Stimulated activated CD8-positive, alpha-beta memory T cell treated with anti-CD3 and anti-CD28 coated beads, Interleukin-7, amount 100 ng/mL, for 24 hours (primary cell): ENCODE measurements at regions not wholly inside any gene's neighbourhood (a gene's known extent, or its start where the extent isn't known, plus 50 kb on each side); places are given as distances from the start of the nearest gene placed in this dataset.
"Not testable (repeated sequence)": the region's sequence is repeated elsewhere in the genome, so short reads cannot be mapped to it uniquely, and the experiment has no call there.

Experiments
- DNase-seq: peaks from one replicate; pipeline ENCODE4 v3.0.0-alpha.2; 2020; ENCODE audit warnings: low read depth

DNA sequence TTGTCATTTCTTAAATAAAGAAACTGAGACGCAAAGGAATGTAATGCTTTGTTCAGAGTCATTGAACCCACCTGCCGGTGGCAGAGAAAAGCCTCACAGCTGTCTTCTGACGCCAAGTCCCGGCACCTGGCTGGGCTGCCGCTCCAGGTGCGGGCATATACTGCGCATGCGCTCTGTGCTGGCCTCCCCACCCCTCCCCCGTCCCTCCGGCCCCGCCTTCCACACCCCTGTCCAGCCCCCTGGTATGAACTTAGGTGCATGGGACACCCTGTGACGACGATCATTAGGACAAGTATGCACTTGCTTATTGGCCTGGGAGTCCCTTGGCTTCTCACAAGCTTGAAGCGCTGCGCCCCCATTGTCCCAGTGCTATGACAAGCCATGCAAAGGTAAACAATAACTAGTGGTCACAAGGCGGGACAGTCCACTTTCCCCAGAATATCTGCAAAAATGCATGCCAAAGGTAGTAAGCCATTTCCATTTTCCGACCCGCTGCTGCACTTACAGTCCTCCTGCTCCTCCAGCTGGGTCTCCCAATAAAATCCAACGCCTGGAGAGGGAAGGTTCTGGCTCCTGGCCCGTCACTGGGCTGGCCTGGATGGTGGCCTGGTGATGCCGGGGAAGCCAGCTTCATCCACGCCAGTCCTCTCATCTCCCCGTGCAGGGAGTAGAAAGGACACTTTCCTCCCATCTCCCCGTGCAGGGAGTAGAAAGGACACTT, 100.4 kb downstream of the PSMG1 start:
- DNase-seq: no peak

DNA sequence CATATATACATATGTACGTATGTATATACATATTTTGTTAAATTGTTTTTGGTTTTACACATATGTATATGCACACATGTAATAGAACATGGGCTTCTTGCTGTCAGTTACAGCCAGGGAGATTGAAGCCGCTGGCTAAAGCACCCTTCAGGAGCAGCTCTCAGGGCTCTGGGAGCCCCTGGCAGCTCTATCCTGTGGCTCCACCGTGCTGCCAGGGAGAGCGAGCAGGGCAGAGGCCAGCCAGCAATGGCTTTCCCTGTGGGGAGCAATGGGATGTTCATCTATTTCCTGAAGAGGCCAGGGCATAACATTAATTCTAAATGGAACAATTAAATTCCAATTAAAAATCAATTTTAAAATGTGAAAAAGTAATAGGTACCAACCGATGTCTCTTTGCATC, 102.9 kb downstream of the PSMG1 start:
- no peak for DNase-seq

DNA sequence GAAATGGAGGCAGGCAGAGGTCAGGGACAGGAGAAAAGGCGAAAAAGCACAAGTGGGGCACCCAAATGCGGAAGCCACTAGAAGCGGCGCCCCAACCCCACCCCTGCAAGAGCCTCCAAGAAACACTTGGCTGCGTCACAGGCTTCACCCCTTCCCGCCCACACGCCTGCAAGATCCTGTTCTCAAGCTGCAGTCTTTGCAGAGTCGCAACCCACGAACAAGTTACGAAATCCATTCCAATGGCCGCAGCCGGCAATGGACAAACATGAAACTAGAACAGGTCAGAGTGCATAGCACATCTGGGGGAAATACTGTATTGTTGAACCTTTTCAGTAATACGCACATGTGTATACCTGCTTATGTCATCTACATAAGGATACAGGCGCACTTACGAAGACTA, 103.6 kb downstream of the PSMG1 start:
- no peak for DNase-seq

DNA sequence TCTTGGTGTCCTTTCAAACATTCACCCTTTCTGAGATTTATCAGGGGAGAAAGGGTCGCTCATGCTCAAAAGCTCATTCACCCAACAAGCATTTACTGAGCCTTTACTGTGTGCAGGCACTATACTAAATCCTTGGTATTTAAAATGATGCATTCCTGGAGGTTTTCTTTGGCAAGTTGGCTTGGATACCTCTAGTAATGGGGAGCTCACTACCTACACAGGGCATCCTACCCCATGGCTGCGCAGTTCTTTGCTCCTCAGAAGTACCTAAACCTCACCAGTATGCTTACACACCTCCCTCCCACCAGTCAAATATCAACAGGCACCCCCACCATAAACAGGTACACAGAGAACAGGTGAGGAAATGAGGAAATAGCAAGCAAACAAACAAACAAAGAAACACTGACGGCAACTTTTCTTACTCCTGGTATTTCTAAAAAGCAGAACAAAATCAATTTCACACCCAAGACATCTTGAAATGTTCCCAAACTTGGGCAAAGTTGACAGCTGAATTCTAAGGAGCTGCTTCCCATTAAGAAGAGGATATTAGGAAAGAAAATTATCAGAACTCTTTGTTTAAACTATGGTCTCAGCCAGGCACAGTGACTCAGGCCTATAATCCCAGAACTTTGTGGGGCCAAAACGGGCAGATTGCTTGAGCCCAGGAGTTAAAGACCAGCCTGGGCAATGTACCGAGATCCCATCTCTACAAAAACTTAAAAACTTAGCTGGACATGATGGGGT, 104.8 kb downstream of the PSMG1 start:
- no peak for DNase-seq

DNA sequence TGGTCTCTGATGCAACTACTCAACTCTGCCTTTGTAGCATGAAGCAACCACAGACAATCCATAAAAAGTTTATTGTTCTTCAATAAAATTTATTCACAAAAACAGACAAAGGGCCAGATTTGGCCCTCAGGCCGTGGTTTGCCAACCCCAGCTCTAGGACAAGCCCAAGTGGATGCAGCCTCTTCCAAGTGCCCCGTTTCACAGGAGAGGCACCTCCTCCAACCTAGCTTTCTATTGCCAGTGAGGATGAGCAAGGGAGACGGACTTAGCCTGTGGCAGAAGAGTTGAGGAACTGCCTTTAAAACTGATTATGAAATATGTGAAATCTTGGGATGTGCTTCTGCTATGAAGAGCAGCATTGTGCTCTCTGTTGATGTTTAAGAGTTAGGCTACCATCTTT, 105.4 kb downstream of the PSMG1 start:
- DNase-seq: no peak

DNA sequence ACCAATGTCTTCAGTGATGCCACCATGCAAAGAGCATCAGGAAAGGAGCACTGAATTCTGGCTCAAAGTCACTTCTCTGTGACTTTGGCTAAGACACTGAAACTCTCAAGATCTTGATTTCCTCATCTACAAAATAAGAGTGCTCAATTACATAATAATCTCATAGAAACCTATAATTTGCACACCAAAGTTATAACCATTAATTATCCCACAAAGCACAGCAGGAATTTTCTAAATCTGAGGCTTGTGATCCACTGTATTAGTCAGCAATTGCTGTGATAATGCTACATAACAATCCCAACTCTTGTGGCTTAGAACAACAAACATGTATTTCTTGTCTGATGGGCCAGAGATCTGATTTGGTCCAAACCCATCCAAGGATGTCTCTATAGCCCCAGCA, 108.7 kb downstream of the PSMG1 start:
- DNase-seq: no peak

DNA sequence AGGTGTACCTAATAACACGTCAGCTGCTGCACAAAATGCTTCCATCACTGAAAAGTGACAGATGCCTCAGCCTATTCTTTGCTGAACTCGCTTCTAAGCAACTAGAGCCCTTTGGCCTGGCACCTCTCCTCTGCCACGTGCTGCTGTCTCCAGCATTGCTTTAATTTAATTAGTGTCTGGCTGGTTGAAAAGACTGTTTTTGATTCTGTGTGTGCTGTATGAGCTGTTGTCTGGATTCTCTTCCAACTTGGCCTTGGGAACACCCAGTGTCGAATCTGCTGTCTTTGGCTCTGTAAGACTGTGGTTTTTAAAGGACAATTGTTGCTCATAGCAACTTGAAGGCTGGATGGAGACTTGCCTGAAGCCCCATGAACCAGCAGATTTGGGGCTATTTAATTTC, 109.5 kb downstream of the PSMG1 start:
- DNase-seq: no peak

DNA sequence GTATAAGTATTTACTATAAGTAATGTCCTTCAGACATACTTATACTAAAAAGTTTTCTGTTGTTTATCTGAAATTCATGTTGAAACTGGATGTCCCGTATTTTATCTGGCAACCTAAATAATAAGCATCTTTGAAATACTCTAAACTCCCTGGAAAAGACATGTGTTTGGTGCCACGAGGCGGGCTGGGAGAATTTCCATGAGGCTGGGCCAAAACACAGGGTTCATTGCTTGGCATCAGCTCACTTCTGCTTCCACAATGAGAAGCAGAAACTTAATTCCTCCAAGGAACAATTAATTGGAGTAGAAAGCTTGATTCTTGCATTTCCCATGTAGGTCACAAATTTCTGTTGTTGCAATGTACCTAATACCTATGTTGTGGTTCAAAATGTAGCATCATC, 110.2 kb downstream of the PSMG1 start:
- DNase-seq: no peak

DNA sequence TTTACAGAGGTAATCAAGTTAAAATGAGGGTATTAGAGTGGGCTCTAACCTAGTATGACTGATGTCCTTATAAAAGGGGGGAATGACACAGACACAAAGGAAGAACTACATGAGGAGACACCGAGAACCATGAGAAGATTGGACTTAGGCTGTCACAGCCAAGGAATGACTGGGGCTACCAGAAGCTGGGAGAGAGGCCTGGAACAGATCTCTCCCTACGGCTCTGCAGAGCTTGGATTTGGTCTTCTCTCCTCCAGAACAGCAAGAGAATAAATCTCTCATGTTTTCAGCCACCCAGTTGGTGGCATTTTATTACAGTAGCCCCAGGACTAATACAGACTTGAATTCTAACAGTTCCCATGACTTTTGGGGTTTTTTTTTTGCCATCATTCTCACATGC, 110.8 kb downstream of the PSMG1 start:
- no peak for DNase-seq

DNA sequence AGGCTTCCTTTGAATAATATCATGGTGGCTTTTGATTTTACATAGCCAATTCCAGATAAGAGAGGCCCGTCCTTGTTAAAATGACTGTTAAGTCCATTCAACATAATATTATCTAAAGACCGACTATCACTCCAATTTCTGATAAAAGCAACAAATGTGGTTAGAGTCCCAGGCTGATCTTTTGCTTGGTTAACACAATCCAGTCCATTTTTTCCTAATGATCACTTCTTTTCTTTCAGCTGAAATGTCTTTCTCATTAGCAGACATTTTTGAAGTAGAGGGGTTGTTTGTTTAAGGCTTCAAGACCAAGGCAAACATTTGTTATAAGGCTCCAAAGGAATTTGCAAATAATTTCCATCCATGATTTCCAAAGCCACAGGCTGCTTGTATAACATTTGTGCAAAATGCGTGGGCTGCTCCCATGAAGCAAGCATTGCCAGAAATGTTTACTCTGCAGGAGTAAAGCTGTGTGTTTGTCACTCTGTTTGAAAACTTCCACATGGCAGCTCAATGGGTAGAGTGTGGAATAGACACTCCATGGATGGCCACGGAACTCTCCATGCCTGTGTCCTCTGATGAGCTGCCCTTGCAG, 111.5 kb downstream of the PSMG1 start:
- no peak for DNase-seq

DNA sequence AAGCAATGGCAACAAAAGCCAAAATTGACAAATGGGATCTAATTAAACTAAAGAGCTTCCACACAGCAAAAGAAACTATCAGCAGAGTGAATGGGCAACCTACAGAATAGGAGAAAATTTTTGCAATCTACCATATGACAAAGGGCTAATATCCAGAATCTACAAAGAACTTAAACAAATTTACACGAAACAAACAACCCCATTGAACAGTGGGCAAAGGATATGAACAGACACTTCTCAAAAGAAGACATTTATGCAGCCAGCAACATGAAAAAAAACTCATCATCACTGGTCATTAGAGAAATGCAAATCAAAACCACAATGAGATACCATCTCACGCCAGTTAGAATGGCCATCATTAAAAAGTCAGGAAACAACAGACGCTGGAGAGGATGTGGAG, 113.4 kb downstream of the PSMG1 start:
- not testable (repeated sequence) for DNase-seq

DNA sequence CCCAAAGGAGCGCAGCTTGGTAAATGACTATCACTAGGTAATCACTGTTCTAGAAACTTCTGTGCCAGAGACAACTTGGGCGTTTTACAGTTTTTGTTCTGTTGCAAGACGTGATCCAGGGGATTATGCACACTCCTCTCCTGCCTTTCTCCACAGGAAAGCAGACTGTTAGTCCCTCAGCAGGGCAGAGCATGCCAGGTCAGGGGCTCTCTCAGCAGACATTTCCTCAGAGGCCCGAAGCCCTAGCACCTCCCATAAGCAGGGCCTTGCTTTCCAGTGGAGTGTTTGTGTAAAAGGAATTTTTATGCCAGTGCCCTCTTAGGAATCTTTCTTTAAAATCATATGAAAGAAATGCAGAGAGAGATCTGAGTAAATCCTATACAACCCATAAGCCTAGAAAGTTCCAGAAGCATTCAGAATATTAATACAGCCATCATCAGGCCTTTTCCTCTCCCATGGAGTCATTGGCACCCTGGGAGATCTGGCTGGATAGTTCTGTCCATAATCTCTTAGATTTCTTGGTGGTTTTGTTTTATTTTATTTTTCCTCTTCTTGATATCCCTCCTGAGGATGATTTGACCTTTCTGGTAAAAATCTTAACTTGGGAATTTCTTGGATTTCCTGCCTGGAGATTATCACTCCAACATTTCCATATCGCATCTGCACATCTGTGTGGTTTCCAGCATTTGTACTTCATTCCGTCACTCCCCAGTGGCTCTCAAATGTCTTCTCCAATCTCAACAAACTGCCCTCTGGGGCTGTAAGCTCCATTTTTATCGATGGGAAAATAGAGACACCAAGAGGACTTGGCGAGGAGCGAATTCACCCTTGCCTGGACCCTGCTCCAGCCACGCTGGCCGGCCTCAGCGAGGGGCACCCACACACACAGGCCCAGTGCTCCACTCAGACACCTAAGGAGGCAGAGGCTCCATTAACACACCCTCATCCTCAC, 116.1 kb downstream of the PSMG1 start:
- DNase-seq: no peak

DNA sequence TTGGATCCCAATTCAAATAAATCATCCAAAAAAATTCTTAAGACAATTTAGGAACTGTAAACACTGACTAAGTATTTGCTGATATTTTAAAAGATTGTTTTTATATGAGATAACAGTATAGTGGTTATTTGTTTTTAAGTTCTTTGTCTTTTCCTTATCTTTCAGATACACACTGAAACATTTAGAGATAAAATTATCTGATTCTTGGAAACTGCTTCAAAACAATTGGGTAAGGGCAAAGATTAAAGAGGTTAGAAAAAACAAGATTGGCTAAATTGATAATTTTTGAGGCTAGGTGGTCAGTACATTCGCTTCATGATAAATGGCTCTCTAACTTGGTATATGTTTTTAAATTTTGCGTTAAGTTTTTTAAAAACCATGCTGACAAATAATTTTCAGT, 117.3 kb downstream of the PSMG1 start:
- no peak for DNase-seq

DNA sequence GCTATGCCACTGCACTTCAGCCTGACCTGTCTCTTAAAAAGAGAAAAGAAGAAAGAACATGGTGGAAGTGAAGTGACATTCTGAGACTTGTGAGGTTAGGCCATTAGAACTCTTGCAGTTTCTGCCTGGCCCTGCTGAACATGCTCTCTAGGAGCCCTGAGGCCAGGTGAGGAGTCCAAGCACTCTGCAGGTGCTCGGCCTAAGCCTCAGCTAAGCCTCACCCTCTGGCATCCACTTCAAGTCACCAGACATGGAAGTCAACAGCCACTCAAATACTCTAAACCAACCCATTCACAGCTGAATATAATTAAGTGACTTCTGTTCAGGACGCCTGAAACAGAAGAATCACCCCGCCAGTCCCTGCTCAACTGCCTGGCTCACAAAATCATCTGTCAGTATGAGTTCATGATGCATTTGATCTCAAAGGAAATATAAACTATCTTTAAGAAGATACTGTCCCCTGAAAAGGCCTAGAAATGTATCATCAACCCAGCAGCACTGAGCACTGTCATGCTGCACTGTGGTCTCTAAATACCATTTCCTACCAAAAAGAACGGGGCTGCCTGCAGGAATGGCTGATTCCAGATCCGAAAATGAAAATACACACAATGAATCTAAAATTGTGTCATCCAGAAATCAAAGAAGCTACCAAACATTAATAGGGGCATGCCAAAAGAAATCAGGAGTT, 118.8 kb downstream of the PSMG1 start:
- DNase-seq: no peak

DNA sequence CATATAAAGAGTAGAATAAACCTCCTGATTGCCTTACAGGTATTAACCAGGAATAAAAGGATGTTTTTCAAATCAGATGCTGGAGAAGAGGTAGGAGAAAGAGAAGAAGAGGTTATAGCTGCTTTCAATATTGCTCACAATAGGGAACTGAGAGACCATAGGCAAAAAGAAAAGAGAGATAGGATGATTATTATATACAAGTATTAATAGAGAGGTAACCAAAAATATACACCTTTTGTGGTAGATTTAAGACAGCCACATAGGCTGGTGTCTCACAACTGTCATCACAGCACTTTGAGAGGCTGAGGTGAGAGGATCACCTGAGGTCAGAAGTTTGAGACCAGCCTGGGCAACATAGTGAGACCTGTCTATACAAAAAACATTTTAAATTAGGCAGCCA, 119.7 kb downstream of the PSMG1 start:
- DNase-seq: no peak

DNA sequence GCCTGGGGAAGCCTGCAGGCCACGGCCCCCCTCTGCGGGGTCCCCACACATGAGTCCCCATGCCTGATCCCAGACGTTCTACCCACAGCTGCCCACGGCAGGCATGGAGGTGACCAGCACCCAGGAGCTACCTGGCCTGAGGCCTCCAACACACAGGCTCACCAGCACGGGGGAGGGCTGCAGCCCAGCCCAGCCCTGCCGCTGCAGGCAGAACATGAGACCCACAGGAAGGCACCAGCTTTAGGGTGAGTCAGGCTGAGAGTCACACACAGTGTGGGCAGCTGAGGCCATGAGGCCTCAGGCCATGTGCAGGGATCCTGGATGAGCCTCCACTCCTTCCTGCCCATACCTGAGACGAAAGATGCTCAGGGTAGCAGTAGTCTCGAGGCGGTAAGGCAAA, 121.1 kb downstream of the PSMG1 start:
- no peak for DNase-seq

DNA sequence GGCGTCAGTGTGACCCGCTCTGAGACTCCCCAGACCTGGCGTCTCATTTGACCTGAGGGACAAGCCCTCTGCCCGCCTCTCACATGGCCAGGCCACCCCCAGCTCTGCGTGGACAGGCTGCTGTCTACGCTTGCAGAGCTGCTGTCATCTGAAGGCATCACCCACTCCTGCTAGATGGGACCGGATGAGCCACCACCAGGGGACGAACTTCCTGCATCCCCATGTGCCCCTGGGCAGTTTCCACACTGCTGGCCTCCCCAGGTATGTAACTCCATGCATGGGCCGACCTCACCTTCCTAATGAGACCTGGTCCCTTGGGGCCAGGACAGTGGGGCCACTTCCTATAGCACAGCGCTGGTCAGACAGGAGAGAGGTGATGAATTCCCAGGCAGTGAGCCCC, 121.5 kb downstream of the PSMG1 start:
- DNase-seq: no peak

DNA sequence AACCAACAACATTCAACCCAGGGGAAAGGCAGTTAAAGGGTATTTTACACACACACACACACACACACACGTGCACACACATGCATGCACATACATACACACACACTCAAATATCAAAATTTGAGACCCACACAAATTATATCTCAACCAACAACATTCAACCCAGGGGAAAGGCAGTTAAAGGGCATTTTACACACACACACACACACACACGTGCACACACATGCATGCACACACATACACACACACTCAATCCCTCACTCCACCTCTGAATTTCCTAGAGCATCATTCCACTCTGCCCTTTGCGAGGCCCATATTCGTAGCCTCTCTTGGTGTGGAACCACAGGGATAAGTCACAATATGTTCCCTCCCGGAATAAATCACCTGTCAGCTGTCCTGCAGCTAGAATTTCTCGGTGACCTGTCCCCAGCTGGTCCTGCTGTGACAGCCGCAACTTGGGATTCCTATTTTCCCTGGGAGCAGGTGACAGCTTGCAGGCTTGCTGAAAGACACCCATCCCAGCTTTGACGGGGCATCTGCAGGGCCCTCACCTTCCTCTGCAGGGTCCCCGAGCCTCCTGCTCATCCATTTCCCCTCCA, 122.7 kb downstream of the PSMG1 start:
- no peak for DNase-seq

DNA sequence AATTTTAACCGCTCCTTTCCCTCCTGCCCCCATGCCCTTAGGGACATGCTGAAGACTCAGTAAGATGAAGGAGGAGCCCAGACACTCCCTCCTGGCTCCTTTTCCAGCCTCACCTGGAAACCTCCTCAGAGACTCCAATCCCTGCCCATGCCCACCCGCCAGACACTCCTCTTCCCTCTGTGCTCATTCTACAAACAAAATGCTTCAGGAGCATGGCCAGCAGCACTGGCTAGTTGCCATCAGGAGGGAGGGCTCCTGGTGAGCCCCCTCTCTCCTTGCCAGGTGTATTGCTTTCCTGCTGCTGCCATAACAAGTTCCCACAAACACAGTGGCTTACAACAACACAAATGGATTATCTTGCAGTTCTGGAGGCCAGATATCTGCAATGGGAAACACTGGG, 126.1 kb downstream of the PSMG1 start:
- DNase-seq: no peak

DNA sequence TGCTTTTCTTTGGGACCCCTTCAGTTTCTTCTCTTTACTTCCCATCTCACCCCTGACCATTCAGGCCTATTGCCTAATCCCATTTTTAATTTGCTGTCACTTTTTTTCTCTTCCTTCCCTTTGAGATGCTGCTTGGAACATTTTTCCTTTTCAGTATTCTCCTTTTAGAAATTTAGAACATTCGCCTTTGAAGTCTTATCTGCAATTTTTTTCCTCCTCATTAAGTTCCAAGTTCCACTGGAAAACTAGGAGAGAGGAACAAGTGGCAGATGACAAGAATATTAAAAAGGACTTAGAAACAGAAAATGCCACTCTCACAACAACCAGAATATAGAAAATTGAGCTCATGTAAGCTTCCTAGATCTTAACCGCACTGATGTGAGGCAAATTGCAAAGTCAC, 126.6 kb downstream of the PSMG1 start:
- no peak for DNase-seq

DNA sequence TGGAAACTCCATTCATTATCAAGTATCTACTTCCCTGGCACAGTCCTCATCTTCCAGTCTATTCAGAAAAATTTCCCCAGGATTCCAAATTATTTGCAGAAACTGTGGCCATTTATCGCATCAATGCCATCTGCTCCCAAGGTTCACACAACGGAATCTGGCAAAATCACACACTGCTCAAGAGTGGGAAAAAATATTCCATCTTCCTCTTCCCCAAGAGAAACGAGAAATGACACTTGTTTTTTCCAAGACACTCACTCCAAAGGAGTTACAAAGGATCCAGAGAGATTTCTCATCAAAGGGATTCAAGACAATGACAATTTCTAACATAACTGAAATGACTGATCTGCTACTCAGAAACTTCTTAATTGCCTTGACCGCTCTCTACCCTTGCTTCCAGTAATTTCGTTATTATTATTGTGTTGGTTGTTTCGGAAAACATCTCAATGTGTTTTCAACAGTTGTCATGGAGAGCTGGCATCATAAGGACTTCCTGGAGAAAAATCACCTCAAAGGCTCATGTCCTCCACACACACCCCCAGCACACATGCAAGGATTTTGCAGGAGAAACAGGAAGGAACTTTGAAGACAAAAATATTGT, 128.0 kb downstream of the PSMG1 start:
- no peak for DNase-seq
